ENCODE measurements at regions not wholly inside any gene's neighbourhood (a gene's known extent, or its start where the extent isn't known, plus 50 kb on each side); places are given as distances from the start of the nearest gene placed in this dataset.

DNA sequence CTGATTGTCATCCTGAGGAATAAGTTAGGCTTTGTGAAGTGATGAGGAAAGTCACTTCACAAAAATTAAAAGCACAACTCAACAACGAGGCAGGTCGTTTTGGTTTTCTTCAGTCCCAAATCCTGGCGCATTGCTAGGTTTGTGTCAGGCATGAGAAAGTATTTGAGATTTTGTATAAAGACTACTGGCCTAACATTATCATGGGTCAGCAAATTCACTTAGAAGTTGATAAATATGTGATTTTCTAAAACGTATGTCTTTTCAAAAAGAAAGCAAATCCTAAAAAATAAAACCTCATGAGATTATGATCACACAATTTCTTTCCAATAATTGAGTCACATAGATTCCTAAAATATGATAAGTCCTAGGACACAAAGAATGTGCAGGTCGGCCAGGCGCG lies 395.8 kb upstream of the RORA start (continued):
- TF ChIP-seq, protein P1, sequence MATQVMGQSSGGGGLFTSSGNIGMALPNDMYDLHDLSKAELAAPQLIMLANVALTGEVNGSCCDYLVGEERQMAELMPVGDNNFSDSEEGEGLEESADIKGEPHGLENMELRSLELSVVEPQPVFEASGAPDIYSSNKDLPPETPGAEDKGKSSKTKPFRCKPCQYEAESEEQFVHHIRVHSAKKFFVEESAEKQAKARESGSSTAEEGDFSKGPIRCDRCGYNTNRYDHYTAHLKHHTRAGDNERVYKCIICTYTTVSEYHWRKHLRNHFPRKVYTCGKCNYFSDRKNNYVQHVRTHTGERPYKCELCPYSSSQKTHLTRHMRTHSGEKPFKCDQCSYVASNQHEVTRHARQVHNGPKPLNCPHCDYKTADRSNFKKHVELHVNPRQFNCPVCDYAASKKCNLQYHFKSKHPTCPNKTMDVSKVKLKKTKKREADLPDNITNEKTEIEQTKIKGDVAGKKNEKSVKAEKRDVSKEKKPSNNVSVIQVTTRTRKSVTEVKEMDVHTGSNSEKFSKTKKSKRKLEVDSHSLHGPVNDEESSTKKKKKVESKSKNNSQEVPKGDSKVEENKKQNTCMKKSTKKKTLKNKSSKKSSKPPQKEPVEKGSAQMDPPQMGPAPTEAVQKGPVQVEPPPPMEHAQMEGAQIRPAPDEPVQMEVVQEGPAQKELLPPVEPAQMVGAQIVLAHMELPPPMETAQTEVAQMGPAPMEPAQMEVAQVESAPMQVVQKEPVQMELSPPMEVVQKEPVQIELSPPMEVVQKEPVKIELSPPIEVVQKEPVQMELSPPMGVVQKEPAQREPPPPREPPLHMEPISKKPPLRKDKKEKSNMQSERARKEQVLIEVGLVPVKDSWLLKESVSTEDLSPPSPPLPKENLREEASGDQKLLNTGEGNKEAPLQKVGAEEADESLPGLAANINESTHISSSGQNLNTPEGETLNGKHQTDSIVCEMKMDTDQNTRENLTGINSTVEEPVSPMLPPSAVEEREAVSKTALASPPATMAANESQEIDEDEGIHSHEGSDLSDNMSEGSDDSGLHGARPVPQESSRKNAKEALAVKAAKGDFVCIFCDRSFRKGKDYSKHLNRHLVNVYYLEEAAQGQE (IDR thresholded peaks at IDR 0.05; ENCODE audit: low read depth) = no peak
- TF ChIP-seq, protein P2, sequence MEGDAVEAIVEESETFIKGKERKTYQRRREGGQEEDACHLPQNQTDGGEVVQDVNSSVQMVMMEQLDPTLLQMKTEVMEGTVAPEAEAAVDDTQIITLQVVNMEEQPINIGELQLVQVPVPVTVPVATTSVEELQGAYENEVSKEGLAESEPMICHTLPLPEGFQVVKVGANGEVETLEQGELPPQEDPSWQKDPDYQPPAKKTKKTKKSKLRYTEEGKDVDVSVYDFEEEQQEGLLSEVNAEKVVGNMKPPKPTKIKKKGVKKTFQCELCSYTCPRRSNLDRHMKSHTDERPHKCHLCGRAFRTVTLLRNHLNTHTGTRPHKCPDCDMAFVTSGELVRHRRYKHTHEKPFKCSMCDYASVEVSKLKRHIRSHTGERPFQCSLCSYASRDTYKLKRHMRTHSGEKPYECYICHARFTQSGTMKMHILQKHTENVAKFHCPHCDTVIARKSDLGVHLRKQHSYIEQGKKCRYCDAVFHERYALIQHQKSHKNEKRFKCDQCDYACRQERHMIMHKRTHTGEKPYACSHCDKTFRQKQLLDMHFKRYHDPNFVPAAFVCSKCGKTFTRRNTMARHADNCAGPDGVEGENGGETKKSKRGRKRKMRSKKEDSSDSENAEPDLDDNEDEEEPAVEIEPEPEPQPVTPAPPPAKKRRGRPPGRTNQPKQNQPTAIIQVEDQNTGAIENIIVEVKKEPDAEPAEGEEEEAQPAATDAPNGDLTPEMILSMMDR (IDR thresholded peaks at IDR 0.05 in 2 of 3, conservative IDR thresholded peaks at IDR 0.05 in 1 of 3; ENCODE audit: borderline replicate concordance in 1 of 3, insufficient read depth in 1 of 3, low read depth in 2 of 3, low read length in 2 of 3) = no peak
- TF ChIP-seq EZH2 (IDR thresholded peaks at IDR 0.05) = no peak

DNA sequence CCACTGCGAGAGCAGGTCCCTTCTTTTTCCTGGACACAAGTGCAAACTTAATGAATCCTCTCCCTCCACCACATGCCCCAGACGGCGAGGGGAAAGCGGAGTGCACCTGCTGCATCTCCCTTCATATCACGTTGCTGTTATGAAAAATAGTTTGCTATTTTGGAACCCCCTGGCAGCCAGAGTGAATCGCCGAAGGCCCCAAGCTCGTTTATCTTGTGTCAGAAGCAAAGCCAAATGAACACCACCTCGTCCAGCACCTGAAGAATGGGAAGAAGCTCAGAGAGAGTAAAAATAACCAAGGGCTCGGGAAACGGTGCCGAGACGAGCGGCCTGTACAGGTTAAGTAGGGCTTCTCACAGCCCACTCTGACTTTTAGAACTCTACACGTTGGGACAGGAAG lies 394.6 kb upstream of the RORA start:
- CTCF ChIA-PET = no interaction called here
- no peak for ATAC-seq
- no peaks in the 10 kb centered on the region for H3K9me3 ChIP-seq (ENCODE audit: control insufficient read depth in 1 of 2, insufficient read depth in 1 of 2, low read depth in 1 of 2, low read length in 2 of 2)
- no peak overlapping the region for H2AFZ ChIP-seq (ENCODE audit: low read depth, low read length, poor library complexity, severe bottlenecking)
- no peak for DNase-seq (ENCODE audit: low read depth, low spot score)
- H3K79me2 ChIP-seq (ENCODE audit: insufficient read depth, low read length) = no peaks in the 10 kb centered on the region
- no peak overlapping the region for H3K27ac ChIP-seq (ENCODE audit: low read depth, low read length)
- H3K4me3 ChIP-seq (replicated peaks in 1 of 2; ENCODE audit: low read depth in 1 of 2, low read length in 2 of 2) = no peak overlapping the region
- RAD21 ChIA-PET (ENCODE audit: low non-redundant PET in 1 of 2, low total read pairs in 2 of 2, uncharacterized antibody in 2 of 2, unreplicated experiment in 2 of 2) = no interaction called here
- no peaks in the 10 kb centered on the region for H4K20me1 ChIP-seq (ENCODE audit: insufficient read depth)
- no peak overlapping the region for H3K9ac ChIP-seq (ENCODE audit: low read length)
- BruUV-seq (replicated peaks) = no TSS peak
- POLR2A ChIA-PET = no interaction called here
- no peaks in the 10 kb centered on the region for H3K4me1 ChIP-seq (ENCODE audit: control insufficient read depth in 1 of 2, insufficient read depth in 2 of 2, low read length in 2 of 2)
- no peak overlapping the region for H3K4me2 ChIP-seq (ENCODE audit: low read length)
- intact Hi-C loops (cut with micrococcal nuclease) = no loop called here
- no peaks in the 10 kb centered on the region for H3K9me2 ChIP-seq (ENCODE audit: insufficient read depth)
- H3K36me3 ChIP-seq (ENCODE audit: control insufficient read depth in 1 of 2, insufficient read depth in 2 of 2, low read length in 2 of 2) = no peaks in the 10 kb centered on the region
- H3K27me3 ChIP-seq (ENCODE audit: insufficient read depth, low read length) = no peaks in the 10 kb centered on the region
- TF ChIP-seq, protein P1 (IDR thresholded peaks at IDR 0.05; ENCODE audit: low read depth) = no peak
- TF ChIP-seq ELF1 (IDR thresholded peaks at IDR 0.05; ENCODE audit: borderline replicate concordance, low read depth) (no peak), CBX3 (IDR thresholded peaks at IDR 0.05; ENCODE audit: low read depth) (no peak), FOSL1 (IDR thresholded peaks at IDR 0.05; ENCODE audit: low read depth) (no peak), ZFX (IDR thresholded peaks at IDR 0.05) (no peak), SP1 (IDR thresholded peaks at IDR 0.05; ENCODE audit: low read depth) (no peak)
- TF ChIP-seq, protein P3, sequence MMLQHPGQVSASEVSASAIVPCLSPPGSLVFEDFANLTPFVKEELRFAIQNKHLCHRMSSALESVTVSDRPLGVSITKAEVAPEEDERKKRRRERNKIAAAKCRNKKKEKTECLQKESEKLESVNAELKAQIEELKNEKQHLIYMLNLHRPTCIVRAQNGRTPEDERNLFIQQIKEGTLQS (IDR thresholded peaks at IDR 0.05) = no peak
- TF ChIP-seq, protein P4, sequence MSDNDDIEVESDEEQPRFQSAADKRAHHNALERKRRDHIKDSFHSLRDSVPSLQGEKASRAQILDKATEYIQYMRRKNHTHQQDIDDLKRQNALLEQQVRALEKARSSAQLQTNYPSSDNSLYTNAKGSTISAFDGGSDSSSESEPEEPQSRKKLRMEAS (IDR thresholded peaks at IDR 0.05) = no peak
- TF ChIP-seq, protein P2 (IDR thresholded peaks at IDR 0.05 in 2 of 3, conservative IDR thresholded peaks at IDR 0.05 in 1 of 3; ENCODE audit: borderline replicate concordance in 1 of 3, insufficient read depth in 1 of 3, low read depth in 2 of 3, low read length in 2 of 3) = no peak
